ENCODE measurements at regions not wholly inside any gene's neighbourhood (a gene's known extent, or its start where the extent isn't known, plus 50 kb on each side); places are given as distances from the start of the nearest gene placed in this dataset.

GRCh38 chr2:75334076-75334475 lies 134.8 kb upstream of the TACR1 start:
- no peak for TF ChIP-seq CTCF (conservative IDR thresholded peaks at IDR 0.05; ENCODE audit: low read depth in 2 of 2)
- TF ChIP-seq ZNF114 (CRISPR knock-in tag; IDR thresholded peaks at IDR 0.05): no peak
- TF ChIP-seq EZH2 (IDR thresholded peaks at IDR 0.05; ENCODE audit: low read depth, unreplicated experiment): no peak
- TF ChIP-seq REST (IDR thresholded peaks at IDR 0.05; ENCODE audit: unreplicated experiment): no peak
- no peak for TF ChIP-seq POLR2AphosphoS5 (IDR thresholded peaks at IDR 0.05; ENCODE audit: low read depth)
- no peak for TF ChIP-seq JUNB (IDR thresholded peaks at IDR 0.05; ENCODE audit: unreplicated experiment)
- no peak for TF ChIP-seq EZH2phosphoT487 (IDR thresholded peaks at IDR 0.05; ENCODE audit: unreplicated experiment)
- TF ChIP-seq ETS1 (IDR thresholded peaks at IDR 0.05): no peak

Measured in GM23338 (cell line).